HG02678 (cell line): ENCODE measurements at regions not wholly inside any gene's neighbourhood (a gene's known extent, or its start where the extent isn't known, plus 50 kb on each side); places are given as distances from the start of the nearest gene placed in this dataset.

Experiments
- ATAC-seq: cut with Tn5 transposase; IDR thresholded peaks from one replicate; pipeline ENCODE4 v1.9.1; 2021; ENCODE audit warnings: mild to moderate bottlenecking, moderate library complexity; ENCODE audit not compliant: unreplicated experiment

- no peak for ATAC-seq
Measured at GRCh38 chr2:6236317-6236716, 544.1 kb downstream of the SOX11 start.

DNA sequence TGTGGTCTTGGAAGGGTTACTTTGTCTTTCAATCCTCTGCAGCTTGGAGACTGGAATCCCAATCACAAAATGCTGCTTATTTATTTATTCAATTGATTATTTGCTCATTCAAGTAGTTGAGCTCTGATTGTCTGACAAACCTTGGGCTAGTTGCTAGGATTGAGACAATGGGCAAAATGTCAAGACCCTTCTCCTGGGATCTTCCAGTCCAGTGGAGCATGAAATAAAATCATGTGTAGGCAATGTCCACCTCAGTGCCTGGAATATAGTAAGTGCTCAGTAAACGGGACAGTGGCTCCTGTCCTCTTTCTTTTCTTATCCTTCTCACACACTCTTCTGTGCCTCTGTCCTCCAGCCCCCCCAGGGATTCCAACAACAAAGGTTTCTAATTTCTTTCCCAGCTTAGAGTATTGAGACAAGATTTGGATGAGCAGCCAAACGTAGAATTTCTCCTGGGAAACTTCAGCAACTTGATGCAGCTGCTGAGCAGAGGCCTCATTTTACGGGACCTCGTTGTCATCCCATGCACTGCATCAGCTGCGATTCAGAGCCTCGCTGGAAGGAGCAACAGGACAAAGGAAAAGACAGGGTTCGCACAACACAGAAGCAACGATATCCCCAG lies 545.0 kb downstream of the SOX11 start:
- no peak for ATAC-seq

GRCh38 chr2:6249557-6249956 lies 557.4 kb downstream of the SOX11 start:
- ATAC-seq = no peak

DNA sequence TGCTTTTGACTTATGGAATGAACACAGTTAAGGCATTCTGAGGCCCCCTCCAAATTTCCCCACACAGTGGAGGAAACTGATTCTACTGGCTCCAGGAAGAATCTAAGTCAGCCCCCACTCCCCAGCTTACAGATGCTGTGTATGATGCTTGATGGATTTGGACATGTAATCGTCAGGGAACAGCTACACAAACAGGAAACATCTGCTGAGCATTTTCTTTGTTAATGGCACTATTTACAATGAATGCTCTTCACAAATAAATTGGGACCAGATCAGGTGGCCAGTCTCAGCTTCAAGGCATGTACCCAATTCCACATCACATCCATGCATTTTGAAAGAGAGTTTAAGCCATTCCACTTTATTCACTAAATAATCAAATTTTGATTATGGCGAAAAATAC lies 562.3 kb downstream of the SOX11 start:
- no peak for ATAC-seq

DNA sequence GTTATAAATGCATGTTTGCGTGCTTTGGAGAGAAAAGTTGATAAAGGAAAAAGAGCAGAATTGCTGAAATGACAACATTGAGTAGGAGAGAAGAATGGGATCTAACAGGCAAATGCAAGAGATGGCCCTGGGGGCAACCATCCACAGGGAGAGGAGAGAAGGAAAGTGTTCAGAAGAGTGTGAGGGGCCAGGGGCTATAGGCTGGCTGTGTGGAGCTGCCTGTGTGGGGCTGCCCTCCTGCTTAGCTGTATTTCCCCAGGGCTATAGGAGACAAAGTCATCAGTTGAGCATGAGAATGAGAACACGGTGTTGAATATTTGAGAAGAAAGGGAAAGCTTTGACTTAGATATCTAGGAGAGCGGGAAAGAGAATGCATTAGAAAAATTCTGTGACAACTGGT lies 572.0 kb downstream of the SOX11 start:
- no peak for ATAC-seq

GRCh38 chr2:6281524-6281923 lies 584.2 kb downstream of the CMPK2 start:
- ATAC-seq = no peak

- ATAC-seq = no peak
Measured at GRCh38 chr2:6283259-6283658, 582.4 kb downstream of the CMPK2 start.

DNA sequence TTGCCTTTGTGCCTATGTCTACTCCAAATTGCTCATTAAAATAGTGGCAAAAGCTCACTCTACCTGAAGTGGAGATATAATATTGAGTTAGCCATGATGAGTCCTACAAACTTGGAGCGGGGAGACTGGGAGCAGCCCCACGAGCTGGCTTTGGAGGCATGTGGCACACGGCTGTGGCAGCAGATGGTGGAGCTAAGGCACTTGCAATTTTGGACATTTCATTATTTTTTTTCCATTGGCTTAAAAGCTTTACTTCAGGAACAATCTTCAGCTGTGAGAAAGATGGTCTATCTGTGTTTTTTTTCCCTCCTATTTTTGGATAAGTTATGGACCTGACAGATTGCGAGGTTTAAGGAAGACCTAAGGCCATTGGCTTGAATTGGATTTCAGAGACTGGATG lies 578.3 kb downstream of the CMPK2 start:
- no peak for ATAC-seq

GRCh38 chr2:6288791-6289190 lies 576.9 kb downstream of the CMPK2 start:
- no peak for ATAC-seq

- no peak for ATAC-seq
Measured at GRCh38 chr2:6290217-6291015, 575.3 kb downstream of the CMPK2 start.

DNA sequence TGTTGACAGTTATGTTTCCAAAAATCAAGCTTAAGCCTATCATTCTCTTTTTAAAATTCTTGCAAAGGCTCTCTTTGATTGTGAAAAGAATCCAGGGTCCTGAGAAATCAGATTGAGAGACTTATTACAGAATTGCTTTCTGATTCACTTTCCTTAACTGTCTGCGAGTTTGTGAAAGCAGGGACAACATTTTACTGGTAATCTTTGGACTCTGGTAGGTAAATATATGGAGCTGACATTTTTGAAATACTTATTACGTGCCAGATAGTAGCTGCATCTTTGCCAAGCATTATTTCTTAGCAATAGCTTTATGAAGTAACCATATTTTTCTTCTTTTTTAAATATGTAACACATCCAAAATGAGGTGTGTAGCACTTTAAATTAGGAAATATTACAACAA lies 570.9 kb downstream of the CMPK2 start:
- no peak for ATAC-seq

DNA sequence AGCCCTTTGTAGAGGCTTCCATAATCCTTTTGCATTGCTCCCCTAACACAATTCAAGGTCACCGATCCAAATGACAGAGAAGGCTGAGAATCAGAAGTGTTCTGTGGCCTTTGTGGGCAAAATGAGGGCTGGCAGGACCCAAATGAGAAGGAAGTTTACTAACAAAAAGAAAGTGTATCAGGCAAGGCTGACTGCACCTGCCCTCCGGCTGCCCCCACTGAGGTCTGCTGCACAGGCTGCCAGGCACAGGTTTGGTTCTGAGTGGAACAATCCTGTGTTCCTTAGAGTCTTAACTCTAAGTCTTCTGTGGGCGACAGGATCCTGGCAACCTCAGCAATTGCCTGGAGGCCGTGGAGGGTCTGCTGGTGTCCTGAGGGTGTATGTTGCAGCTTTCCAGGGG lies 568.5 kb downstream of the CMPK2 start:
- ATAC-seq = peak; percentile 61

- ATAC-seq = no peak
Measured at GRCh38 chr2:6301426-6301825, 564.3 kb downstream of the CMPK2 start.

GRCh38 chr2:6308986-6309385 lies 556.7 kb downstream of the CMPK2 start:
- ATAC-seq = peak; percentile 5

GRCh38 chr2:6309415-6310255 lies 556.1 kb downstream of the CMPK2 start:
- peak; percentile 90 for ATAC-seq

- ATAC-seq = peak; percentile 16
Measured at GRCh38 chr2:6310256-6311215, 555.2 kb downstream of the CMPK2 start.

DNA sequence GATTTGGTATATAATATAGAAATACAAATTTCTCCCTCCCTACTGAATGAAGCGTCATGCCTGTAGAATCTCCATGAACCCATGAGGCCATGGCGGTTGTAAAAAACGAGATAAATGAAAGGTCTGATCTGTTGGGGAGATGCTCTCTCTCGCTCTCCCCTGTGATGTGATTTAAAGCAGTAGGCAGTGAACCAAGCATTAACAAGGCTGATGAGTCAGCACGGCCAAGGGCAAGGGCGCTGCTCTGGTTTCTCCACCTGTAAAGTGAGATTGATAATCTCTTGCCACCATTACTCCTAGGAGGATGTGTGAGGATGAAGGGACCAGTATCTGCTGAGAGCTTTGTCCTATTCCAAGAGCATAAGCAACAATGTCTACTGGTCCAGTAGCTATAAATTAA lies 553.3 kb downstream of the CMPK2 start:
- ATAC-seq = no peak

DNA sequence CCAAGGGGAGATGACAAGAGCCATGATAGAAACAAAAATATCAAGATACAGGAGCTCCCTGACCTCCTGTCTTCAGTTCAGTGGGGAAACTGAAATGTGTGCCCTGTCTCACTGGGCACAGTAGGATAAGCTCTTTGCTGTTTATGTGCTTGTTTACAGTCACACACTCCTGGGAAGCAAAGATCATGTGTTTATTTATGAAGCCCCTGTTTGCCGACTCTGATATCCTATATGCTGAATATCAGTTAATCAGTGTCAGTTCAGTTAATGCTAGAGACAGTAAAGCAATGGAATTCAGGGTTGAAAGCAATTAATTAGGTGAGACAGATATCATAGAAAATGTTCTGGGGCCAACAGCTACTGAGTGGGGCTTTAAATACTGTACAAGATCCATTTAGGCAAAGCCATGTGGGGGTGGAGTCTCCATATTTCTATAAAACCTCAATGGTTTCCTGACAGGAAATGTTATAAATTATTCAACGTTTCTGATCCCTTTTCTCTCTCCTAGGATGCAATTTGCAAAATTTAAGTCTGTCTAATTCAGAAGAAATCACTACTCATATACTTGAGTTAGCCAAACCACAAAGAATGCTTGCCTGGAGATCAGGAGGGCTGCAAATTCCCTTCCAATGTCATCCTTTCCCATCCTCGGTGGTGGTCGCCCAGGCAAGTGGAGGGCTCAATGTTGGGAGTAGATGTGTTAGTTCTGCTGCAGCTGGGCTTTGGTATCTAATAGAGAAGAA lies 551.3 kb downstream of the CMPK2 start:
- no peak for ATAC-seq

DNA sequence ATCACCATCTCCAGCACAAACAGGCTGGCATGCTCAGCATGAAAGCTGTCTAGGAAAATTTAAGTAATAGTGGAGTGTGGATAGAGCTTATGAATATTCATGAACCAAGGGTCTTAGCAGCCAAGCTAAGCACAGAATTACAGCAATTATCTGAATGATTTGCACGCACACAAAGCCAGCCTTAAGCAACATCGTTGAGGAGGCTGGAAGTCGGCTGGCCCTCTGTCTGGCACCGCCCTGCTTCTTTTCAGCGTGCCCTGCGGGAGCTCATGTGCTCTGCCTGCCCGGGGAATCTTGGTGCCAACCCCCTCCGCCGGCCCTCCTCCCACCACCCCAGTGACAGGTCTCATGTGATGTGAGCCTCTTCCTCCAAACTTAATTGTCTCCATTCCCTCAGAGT lies 540.1 kb downstream of the CMPK2 start:
- ATAC-seq = no peak

GRCh38 chr2:6326958-6327357 lies 538.7 kb downstream of the CMPK2 start:
- no peak for ATAC-seq
